Activated T-cell treated with anti-CD3 and anti-CD28 coated beads for 24 hours (primary cell): ENCODE measurements at regions not wholly inside any gene's neighbourhood (a gene's known extent, or its start where the extent isn't known, plus 50 kb on each side); places are given as distances from the start of the nearest gene placed in this dataset.
"Not testable (repeated sequence)": the region's sequence is repeated elsewhere in the genome, so short reads cannot be mapped to it uniquely, and the experiment has no call there.

Experiments
- DNase-seq: peaks from one replicate; pipeline ENCODE4 v3.0.0-alpha.2; 2020; ENCODE audit warnings: low read depth

- not testable (repeated sequence) for DNase-seq
Observed at GRCh38 chr5:2533848-2534247, 217.6 kb downstream of the IRX2 start.

GRCh38 chr5:2532809-2533208, 218.7 kb downstream of the IRX2 start:
- DNase-seq, result no peak

- no peak for DNase-seq
Observed at GRCh38 chr5:2531318-2531717, 220.2 kb downstream of the IRX2 start.

- DNase-seq, result no peak
Observed at GRCh38 chr5:2530609-2531008, 220.9 kb downstream of the IRX2 start.

GRCh38 chr5:2529371-2530092, 221.9 kb downstream of the IRX2 start:
- DNase-seq, result no peak

- DNase-seq, result no peak
Observed at GRCh38 chr5:2525351-2525750, 226.1 kb downstream of the IRX2 start.

GRCh38 chr5:2524620-2525019, 226.9 kb downstream of the IRX2 start:
- no peak for DNase-seq

GRCh38 chr5:2523180-2523579, 228.3 kb downstream of the IRX2 start:
- no peak for DNase-seq

- DNase-seq, result no peak
Observed at GRCh38 chr5:2522372-2522771, 229.1 kb downstream of the IRX2 start.

GRCh38 chr5:2519153-2519552, 232.3 kb downstream of the IRX2 start:
- DNase-seq, result no peak

GRCh38 chr5:2517451-2517850, 234.0 kb downstream of the IRX2 start:
- DNase-seq, result no peak

GRCh38 chr5:2515180-2515764, 236.2 kb downstream of the IRX2 start:
- no peak for DNase-seq

- DNase-seq, result no peak
Observed at GRCh38 chr5:2514484-2514883, 237.0 kb downstream of the IRX2 start.

GRCh38 chr5:2511706-2512105, 239.8 kb downstream of the IRX2 start:
- DNase-seq, result no peak

- no peak for DNase-seq
Observed at GRCh38 chr5:2511126-2511525, 240.4 kb downstream of the IRX2 start.

- DNase-seq, result no peak
Observed at GRCh38 chr5:2509527-2509926, 241.9 kb downstream of the IRX2 start.

GRCh38 chr5:2508514-2508913, 243.0 kb downstream of the IRX2 start:
- no peak for DNase-seq

- no peak for DNase-seq
Observed at GRCh38 chr5:2507611-2508010, 243.9 kb downstream of the IRX2 start.

- no peak for DNase-seq
Observed at GRCh38 chr5:2506603-2507002, 244.9 kb downstream of the IRX2 start.

GRCh38 chr5:2505217-2505616, 246.3 kb downstream of the IRX2 start:
- DNase-seq, result no peak

- DNase-seq, result no peak
Observed at GRCh38 chr5:2502970-2503594, 248.4 kb downstream of the IRX2 start.

GRCh38 chr5:2499917-2500316, 251.6 kb downstream of the IRX2 start:
- DNase-seq, result no peak

- DNase-seq, result no peak
Observed at GRCh38 chr5:2496891-2497290, 254.6 kb downstream of the IRX2 start.

GRCh38 chr5:2496126-2496525, 255.4 kb downstream of the IRX2 start:
- no peak for DNase-seq
